OCI-LY3 (cell line): ENCODE measurements at regions not wholly inside any gene's neighbourhood (a gene's known extent, or its start where the extent isn't known, plus 50 kb on each side); places are given as distances from the start of the nearest gene placed in this dataset.

Source experiments
- H2AFZ ChIP-seq: fragments of 200-600, 300-600 bp; shearing (Covaris generic); 2 replicates; pipeline ENCODE4 v1.6.0; 2014; ENCODE audit warnings: antibody characterized with exemption, low read depth, low read length
- H3K27ac ChIP-seq: fragments of 200-600, 300-600 bp; sonication (generic); 2 replicates; pipeline ENCODE4 v1.5.1; 2014; ENCODE audit warnings: mild to moderate bottlenecking, low read length, moderate library complexity, mixed read lengths
- H3K27me3 ChIP-seq: fragments of 200-600, 300-600 bp; sonication (generic); 2 replicates; pipeline ENCODE4 v1.6.1; 2014; ENCODE audit warnings: low read depth, low read length, mixed read lengths
- H3K36me3 ChIP-seq: fragments of 200-600, 300-600 bp; sonication (generic); replicated peaks from 2 replicates; pipeline ENCODE3; 2014; ENCODE audit warnings: low read depth, low read length, mixed read lengths
- H3K4me1 ChIP-seq: fragments of 300-600, 200-600 bp; sonication (generic); 2 replicates; pipeline ENCODE4 v1.6.1; 2014; ENCODE audit warnings: low read length, mixed read lengths
- H3K4me2 ChIP-seq: fragments of 200-600, 300-600 bp; sonication (generic); 2 replicates; pipeline ENCODE4 v1.6.1; 2014; ENCODE audit warnings: low read length, mixed read lengths
- H3K4me3 ChIP-seq: fragments of 300-600, 200-600 bp; sonication (generic); 2 replicates; pipeline ENCODE4 v1.5.1; 2014; ENCODE audit warnings: antibody characterized with exemption, mild to moderate bottlenecking, low read length, moderate library complexity
- H3K79me2 ChIP-seq: fragments of 300-600, 200-600 bp; shearing (Covaris generic); 2 replicates; pipeline ENCODE4 v1.6.1; 2014; ENCODE audit warnings: mild to moderate bottlenecking, low read length, mixed read lengths
- H3K9ac ChIP-seq: fragments of 300-600, 200-600 bp; shearing (Covaris generic); 2 replicates; pipeline ENCODE4 v1.6.0; 2014; ENCODE audit warnings: mild to moderate bottlenecking, low read length, moderate library complexity
- H3K9me3 ChIP-seq: fragments of 200-600, 300-600 bp; shearing (Covaris generic); 2 replicates; pipeline ENCODE4 v1.6.1; 2014; ENCODE audit warnings: low read length, mixed read lengths; ENCODE audit not compliant: insufficient read depth
- H4K20me1 ChIP-seq: fragments of 200-600, 300-600 bp; sonication (generic); 2 replicates; pipeline ENCODE4 v1.6.1; 2016; ENCODE audit warnings: low read length, mixed read lengths; ENCODE audit not compliant: insufficient read depth
- EZH2phosphoT487 ChIP-seq: fragments of 200-600 bp; shearing (Covaris generic); IDR thresholded peaks from 2 replicates; pipeline ENCODE4 v1.6.1; 2018; ENCODE audit warnings: antibody characterized with exemption, mixed run types, low read depth
- TF ChIP-seq, protein P1 (sequence below): fragments of 200-600, 300-600 bp; sonication (generic); IDR thresholded peaks from 2 replicates; pipeline ENCODE4 v1.5.1; 2014; ENCODE audit warnings: antibody characterized with exemption, low read length, low read depth

DNA sequence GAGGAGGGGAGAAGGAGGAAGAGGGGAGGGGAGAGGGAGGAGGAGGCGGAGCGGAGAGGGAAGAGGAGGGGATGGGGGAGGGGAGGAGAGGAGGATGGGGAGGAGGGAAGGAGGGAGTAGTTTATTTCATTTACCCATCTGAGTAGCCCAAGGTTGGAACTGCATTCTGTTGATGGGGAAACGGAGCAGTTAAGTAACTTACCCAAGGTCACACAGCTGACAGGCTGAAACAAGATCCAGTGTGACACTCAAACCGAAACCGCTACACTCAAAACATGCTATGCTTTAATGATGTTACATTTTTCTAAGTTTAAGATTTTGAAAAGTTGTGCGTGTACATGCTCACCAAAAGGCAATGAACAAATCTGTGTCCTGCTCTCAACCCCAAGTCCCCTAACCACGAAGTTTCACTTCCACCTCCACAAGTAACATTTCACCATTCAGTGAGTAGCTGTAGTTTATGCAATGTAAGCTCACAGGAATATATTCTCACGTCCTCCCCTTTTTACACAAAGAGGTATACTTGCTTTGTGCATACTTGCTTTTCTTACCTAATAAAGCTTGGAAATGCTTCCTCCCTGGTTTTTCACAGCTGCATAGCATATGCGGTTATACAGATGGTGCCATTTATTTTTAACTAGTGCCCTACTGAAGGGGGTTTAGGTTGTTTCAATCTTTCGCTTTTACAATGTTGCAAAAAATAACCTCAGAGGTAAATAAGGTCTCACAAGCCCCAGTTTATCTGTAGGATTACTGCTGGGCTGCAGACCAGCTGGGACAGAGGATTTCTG, 275.3 kb downstream of the PARN start:
- peak; percentile 85 for TF ChIP-seq EZH2phosphoT487
- TF ChIP-seq, protein P1, sequence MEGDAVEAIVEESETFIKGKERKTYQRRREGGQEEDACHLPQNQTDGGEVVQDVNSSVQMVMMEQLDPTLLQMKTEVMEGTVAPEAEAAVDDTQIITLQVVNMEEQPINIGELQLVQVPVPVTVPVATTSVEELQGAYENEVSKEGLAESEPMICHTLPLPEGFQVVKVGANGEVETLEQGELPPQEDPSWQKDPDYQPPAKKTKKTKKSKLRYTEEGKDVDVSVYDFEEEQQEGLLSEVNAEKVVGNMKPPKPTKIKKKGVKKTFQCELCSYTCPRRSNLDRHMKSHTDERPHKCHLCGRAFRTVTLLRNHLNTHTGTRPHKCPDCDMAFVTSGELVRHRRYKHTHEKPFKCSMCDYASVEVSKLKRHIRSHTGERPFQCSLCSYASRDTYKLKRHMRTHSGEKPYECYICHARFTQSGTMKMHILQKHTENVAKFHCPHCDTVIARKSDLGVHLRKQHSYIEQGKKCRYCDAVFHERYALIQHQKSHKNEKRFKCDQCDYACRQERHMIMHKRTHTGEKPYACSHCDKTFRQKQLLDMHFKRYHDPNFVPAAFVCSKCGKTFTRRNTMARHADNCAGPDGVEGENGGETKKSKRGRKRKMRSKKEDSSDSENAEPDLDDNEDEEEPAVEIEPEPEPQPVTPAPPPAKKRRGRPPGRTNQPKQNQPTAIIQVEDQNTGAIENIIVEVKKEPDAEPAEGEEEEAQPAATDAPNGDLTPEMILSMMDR, result no peak
- peak overlapping the region; percentile 48 for H3K4me3 ChIP-seq
- H3K27ac ChIP-seq, result peak overlapping the region; percentile 75

DNA sequence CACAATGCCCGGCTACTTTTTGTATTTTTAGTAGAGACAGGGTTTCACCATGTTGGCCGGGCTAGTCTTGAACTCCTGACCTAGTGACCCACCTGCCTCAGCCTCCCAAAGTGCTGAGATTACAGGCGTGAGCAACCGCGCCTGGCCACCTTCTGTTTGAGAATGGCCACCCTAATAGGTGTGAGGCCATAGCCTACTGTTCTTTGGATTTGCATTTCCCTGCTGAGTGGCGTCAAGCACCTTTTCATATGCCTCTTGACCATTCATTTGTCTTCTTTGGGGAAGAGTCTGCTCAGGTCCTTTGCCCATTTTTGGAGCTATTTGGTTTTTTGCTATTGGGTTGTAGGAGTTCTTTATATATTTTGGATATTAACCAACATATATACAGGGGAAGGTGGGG, 276.7 kb downstream of the PARN start:
- Histone ChIP-seq H3K4me2 (no peak overlapping the region), H3K9ac (no peak overlapping the region), H3K27me3 (peaks cover 15% of the 10 kb centered on the region; the same call in 1 of the 2 replicates), H3K36me3 (no peaks in the 10 kb centered on the region), H3K4me1 (peaks cover 38% of the 10 kb centered on the region), H3K79me2 (no peaks in the 10 kb centered on the region), H2AFZ (no peak overlapping the region), H3K27ac (no peak overlapping the region), H4K20me1 (no peaks in the 10 kb centered on the region), H3K4me3 (no peak overlapping the region), H3K9me3 (no peaks in the 10 kb centered on the region)
- TF ChIP-seq, protein P1, result no peak
- TF ChIP-seq EZH2phosphoT487, result no peak

More for the DNA sequence above, 275.3 kb downstream of the PARN start:
- Histone ChIP-seq H3K27me3 (peaks cover 25% of the 10 kb centered on the region; the same call in 1 of the 2 replicates), H2AFZ (no peak overlapping the region), H3K4me2 (peak overlapping the region; percentile 80), H3K4me1 (peaks cover 37% of the 10 kb centered on the region), H3K36me3 (no peaks in the 10 kb centered on the region), H4K20me1 (no peaks in the 10 kb centered on the region), H3K9me3 (no peaks in the 10 kb centered on the region), H3K9ac (no peak overlapping the region), H3K79me2 (no peaks in the 10 kb centered on the region)

DNA sequence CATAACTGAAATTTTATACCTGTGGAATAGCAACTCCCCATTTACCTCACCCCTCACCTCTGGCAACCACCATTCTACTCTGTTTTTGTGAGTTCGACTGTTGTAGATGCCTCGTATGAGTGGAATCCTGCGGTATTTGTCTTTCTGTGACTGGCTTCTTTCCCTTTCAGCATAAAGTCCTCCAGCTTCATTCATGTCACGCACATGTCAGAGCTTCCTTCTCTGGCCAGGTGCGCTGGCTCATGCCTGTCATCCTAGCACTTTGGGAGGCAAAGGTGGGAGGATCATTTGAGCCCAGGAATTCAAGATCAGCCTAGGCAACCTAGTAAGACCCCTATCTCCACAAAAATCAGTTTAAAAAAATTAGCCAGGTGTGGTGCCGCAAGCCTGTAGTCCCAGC, 278.4 kb downstream of the PARN start:
- Histone ChIP-seq H3K79me2 (no peaks in the 10 kb centered on the region), H3K36me3 (no peaks in the 10 kb centered on the region), H3K9me3 (no peaks in the 10 kb centered on the region), H2AFZ (no peak overlapping the region), H3K27me3 (peaks cover 12% of the 10 kb centered on the region; the same call in 1 of the 2 replicates), H3K27ac (no peak overlapping the region), H3K9ac (no peak overlapping the region), H3K4me1 (peaks cover 38% of the 10 kb centered on the region), H4K20me1 (no peaks in the 10 kb centered on the region), H3K4me3 (no peak overlapping the region), H3K4me2 (no peak overlapping the region)
- TF ChIP-seq EZH2phosphoT487, result no peak
- TF ChIP-seq, protein P1, result no peak

DNA sequence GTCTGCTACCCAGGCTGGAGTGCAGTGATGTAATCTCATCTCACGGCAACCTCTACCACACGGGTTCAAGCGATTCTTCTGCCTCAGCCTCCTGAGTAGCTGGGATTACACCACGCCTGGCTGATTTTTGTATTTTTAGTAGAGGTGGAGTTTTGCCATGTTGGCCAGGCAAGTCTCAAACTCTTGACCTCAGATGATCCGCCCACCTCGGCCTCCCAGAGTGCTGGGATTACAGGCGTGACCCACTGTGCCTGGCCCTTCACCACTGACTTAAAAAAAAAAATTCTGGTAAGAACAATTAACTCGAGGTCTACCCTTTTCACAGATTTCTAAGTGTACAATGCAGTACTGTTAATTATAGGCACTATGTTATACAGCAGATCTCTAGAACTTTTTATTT, 279.4 kb downstream of the PARN start:
- Histone ChIP-seq H3K4me3 (no peak overlapping the region), H4K20me1 (no peaks in the 10 kb centered on the region), H2AFZ (no peak overlapping the region)

More for the DNA sequence above, 279.4 kb downstream of the PARN start:
- no peak overlapping the region for H3K9ac ChIP-seq
- peak overlapping the region; percentile 25 for H3K4me2 ChIP-seq
- peaks cover 9% of the 10 kb centered on the region; the same call in 1 of the 2 replicates for H3K27me3 ChIP-seq
- H3K79me2 ChIP-seq, result no peaks in the 10 kb centered on the region
- TF ChIP-seq, protein P1, result no peak
- TF ChIP-seq EZH2phosphoT487, result no peak
- H3K9me3 ChIP-seq, result no peaks in the 10 kb centered on the region
- H3K4me1 ChIP-seq, result peaks cover 29% of the 10 kb centered on the region
- H3K27ac ChIP-seq, result no peak overlapping the region
- H3K36me3 ChIP-seq, result no peaks in the 10 kb centered on the region
